ENCODE measurements at regions not wholly inside any gene's neighbourhood (a gene's known extent, or its start where the extent isn't known, plus 50 kb on each side); places are given as distances from the start of the nearest gene placed in this dataset.

DNA sequence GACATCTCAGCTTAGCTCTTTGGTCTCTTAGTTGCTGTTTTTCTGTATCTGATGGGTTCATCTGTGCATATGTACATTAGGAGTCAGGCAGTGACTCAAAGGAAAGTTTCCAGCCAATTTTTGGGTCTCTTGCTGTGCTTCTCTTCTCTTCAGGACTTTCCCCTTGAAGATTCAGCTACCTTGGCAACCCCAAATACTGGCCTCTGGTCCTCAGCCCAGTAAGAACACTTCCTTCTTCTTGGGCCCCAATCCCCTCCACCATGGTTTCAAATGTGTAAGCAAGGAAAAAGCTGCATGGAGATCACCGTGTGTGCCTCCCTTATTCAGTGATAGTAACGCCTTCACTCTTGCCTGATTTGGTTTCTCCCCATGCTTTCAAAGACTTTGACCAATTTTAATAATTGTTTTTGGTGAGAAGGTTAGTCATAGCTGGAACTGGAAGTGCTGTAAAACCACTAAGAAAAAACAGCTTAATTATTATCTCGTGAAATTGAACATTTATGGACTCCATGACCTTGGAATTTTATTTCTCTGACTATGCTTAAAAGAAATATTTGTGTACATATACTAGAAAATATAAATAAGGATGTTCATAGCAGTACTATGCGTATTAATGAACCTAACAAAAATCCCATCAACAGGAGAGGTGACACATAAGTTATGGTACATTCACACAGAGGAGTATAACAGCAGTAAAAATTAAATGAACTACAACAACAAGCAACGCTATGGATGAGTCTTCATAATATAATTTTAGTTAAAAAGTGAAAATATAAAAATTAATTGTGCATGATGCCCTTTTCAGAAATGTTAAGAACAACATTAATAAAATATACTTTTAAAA is 125.3 kb upstream of the BCL6 start:
- intact Hi-C loops (cut with micrococcal nuclease), result no loop called here
- peak overlapping the region; percentile 14 for H3K4me3 Mint-ChIP-seq
- ATAC-seq (peak; percentile 86), DNase-seq (peak; percentile 42)
- TF ChIP-seq, protein P1, sequence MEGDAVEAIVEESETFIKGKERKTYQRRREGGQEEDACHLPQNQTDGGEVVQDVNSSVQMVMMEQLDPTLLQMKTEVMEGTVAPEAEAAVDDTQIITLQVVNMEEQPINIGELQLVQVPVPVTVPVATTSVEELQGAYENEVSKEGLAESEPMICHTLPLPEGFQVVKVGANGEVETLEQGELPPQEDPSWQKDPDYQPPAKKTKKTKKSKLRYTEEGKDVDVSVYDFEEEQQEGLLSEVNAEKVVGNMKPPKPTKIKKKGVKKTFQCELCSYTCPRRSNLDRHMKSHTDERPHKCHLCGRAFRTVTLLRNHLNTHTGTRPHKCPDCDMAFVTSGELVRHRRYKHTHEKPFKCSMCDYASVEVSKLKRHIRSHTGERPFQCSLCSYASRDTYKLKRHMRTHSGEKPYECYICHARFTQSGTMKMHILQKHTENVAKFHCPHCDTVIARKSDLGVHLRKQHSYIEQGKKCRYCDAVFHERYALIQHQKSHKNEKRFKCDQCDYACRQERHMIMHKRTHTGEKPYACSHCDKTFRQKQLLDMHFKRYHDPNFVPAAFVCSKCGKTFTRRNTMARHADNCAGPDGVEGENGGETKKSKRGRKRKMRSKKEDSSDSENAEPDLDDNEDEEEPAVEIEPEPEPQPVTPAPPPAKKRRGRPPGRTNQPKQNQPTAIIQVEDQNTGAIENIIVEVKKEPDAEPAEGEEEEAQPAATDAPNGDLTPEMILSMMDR (IDR thresholded peaks at IDR 0.05), result no peak
- peak overlapping the region; percentile 80 for H3K27ac Mint-ChIP-seq
- peaks cover 2% of the 10 kb centered on the region for H3K9me3 Mint-ChIP-seq
- peaks cover 18% of the 10 kb centered on the region for H3K4me1 Mint-ChIP-seq (ENCODE audit: low read depth)
- no peaks in the 10 kb centered on the region for H3K36me3 Mint-ChIP-seq (ENCODE audit: low read depth)
- CTCF ChIA-PET, result interaction anchor here (0.9 to 2.5 kb wide), 5 partner anchors 32 to 130 kb away, joined by 3 to 11 read pairs (median 3); no protein-coding TSS in a partner anchor
- POLR2A ChIA-PET, result interaction anchor here (1.4 to 1.5 kb wide), 2 partner anchors 123 to 179 kb away, joined by 3 read pairs; no protein-coding TSS in a partner anchor
- no peaks in the 10 kb centered on the region for H3K27me3 Mint-ChIP-seq

DNA sequence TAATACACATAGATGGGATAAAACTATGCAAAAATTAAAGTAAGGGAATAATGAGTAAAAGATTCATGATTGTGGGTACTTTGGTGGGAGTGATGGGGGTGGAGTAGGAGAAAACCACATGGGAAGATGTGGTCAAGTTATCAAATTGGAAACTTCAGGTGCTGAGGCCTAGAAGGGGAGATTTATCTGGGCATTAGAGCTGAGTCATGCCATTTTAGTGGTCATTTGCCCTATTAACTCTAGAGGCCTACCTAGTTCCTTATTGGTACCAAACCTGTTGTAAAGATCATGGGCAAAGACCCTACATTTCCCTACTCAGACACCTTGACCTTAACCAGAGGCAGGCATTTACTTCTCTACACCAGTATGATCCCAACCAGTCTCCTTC is 125.9 kb upstream of the BCL6 start:
- ChIA-PET CTCF (interaction anchor here (0.9 to 1.5 kb wide), 4 partner anchors 10 to 129 kb away, joined by 3 read pairs; no protein-coding TSS in a partner anchor), POLR2A (interaction anchor here (0.9 to 1.5 kb wide), 2 partner anchors 10 to 124 kb away, joined by 3 to 4 read pairs; no protein-coding TSS in a partner anchor)
- Mint-ChIP-seq H3K27ac (no peak overlapping the region), H3K9me3 (peaks cover 2% of the 10 kb centered on the region), H3K36me3 (ENCODE audit: low read depth) (no peaks in the 10 kb centered on the region), H3K4me3 (no peak overlapping the region), H3K4me1 (ENCODE audit: low read depth) (peaks cover 18% of the 10 kb centered on the region), H3K27me3 (no peaks in the 10 kb centered on the region)
- DNase-seq (no peak), ATAC-seq (no peak)
- intact Hi-C loops (cut with micrococcal nuclease), result no loop called here
- TF ChIP-seq, protein P1 (IDR thresholded peaks at IDR 0.05), result no peak

DNA sequence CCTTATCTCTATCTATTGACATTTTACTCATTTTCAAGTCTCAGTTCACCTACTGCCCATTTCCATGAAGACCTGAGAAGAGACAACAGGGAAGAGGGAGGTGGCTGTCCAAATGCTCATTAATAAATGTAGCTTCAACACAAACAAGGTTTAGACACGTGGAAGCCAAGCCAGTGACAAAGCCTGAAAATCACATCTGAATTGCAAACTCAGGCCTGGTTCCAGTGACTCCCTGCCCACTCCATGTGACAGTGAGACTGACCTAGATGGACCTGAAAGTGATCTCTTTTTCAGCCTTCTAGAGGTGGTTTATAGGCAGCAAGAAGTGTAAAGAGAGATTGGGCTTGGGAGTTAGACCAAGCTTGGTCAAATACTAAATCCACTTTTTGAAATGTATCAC is 126.6 kb upstream of the BCL6 start:
- ATAC-seq (no peak), DNase-seq (no peak)
- peaks cover 18% of the 10 kb centered on the region for H3K4me1 Mint-ChIP-seq (ENCODE audit: low read depth)
- ChIA-PET CTCF (interaction anchor here (1.5 kb wide), 1 partner anchor 9 kb away, joined by 3 read pairs; no protein-coding TSS in a partner anchor), POLR2A (interaction anchor here (0.9 kb wide), 1 partner anchor 9 kb away, joined by 4 read pairs; no protein-coding TSS in a partner anchor)
- H3K27ac Mint-ChIP-seq, result no peak overlapping the region
- H3K4me3 Mint-ChIP-seq, result no peak overlapping the region
- TF ChIP-seq, protein P1 (IDR thresholded peaks at IDR 0.05), result no peak
- intact Hi-C loops (cut with micrococcal nuclease), result no loop called here
- no peaks in the 10 kb centered on the region for H3K36me3 Mint-ChIP-seq (ENCODE audit: low read depth)
- no peaks in the 10 kb centered on the region for H3K27me3 Mint-ChIP-seq
- peaks cover 2% of the 10 kb centered on the region for H3K9me3 Mint-ChIP-seq

DNA sequence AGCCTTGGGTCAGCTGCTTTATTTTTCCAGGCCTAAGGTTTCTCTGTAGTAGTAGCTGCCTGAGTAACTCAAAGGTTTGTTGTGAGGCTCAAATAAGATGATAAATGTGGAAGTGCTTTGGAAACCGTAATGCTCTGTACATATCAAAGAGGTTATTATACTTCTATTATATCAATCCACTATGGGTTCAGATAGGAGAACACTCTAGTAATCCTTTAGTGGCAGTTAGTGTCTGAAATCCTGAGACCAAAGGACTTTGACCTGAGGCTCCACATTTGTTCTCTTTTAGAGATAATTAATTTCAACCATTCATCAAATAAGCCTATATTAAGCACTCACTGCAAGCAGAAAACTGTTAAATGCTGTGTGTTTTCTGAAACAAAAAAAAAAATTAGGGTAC is 128.6 kb upstream of the BCL6 start:
- peaks cover 2% of the 10 kb centered on the region for H3K9me3 Mint-ChIP-seq
- ChIA-PET POLR2A (no interaction called here), CTCF (no interaction called here)
- no peaks in the 10 kb centered on the region for H3K27me3 Mint-ChIP-seq
- no peak for DNase-seq
- TF ChIP-seq, protein P1 (IDR thresholded peaks at IDR 0.05), result no peak
- no peak for ATAC-seq
- H3K36me3 Mint-ChIP-seq (ENCODE audit: low read depth), result no peaks in the 10 kb centered on the region
- no peak overlapping the region for H3K27ac Mint-ChIP-seq
- no peak overlapping the region for H3K4me3 Mint-ChIP-seq
- intact Hi-C loops (cut with micrococcal nuclease), result no loop called here
- H3K4me1 Mint-ChIP-seq (ENCODE audit: low read depth), result peaks cover 18% of the 10 kb centered on the region

DNA sequence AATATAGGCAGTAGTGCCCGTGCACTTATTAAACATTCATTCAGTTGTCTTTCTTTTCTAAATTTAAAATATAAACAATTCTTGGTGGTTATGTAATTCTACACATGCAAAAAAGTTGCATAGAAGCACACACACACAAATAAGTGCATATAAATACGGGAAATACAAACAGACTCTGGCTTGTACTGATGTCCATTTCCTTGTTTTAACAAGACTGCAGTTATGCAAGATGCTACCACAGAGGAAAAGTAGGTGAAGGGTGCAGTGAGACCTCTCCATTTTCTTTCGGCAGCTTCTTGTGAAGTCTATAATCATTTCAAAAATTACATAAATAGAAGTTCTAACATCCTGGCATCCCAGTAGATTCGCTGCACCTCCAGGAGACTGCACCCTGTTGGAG is 130.6 kb upstream of the BCL6 start:
- H3K36me3 Mint-ChIP-seq (ENCODE audit: low read depth), result no peaks in the 10 kb centered on the region
- ChIA-PET POLR2A (interaction anchor here (1.0 kb wide), 1 partner anchor 15 kb away, joined by 3 read pairs; no protein-coding TSS in a partner anchor), CTCF (interaction anchor here (0.7 to 1.4 kb wide), 3 partner anchors 14 to 137 kb away, joined by 3 to 4 read pairs (median 3); no protein-coding TSS in a partner anchor)
- DNase-seq, result no peak
- ATAC-seq, result no peak
- no peak overlapping the region for H3K4me3 Mint-ChIP-seq
- H3K9me3 Mint-ChIP-seq, result no peaks in the 10 kb centered on the region
- TF ChIP-seq, protein P1 (IDR thresholded peaks at IDR 0.05), result no peak
- peaks cover 9% of the 10 kb centered on the region for H3K4me1 Mint-ChIP-seq (ENCODE audit: low read depth)
- intact Hi-C loops (cut with micrococcal nuclease), result no loop called here
- H3K27me3 Mint-ChIP-seq, result no peaks in the 10 kb centered on the region
- no peak overlapping the region for H3K27ac Mint-ChIP-seq

Measured in activated CD8-positive, alpha-beta T cell treated with anti-CD3 and anti-CD28 coated beads for 36 hours (primary cell).